ENCODE measurements at regions not wholly inside any gene's neighbourhood (a gene's known extent, or its start where the extent isn't known, plus 50 kb on each side); places are given as distances from the start of the nearest gene placed in this dataset.

- H3K27ac ChIP-seq, result no peak overlapping the region
- H3K27me3 ChIP-seq, result no peaks in the 10 kb centered on the region
- intact Hi-C loops (cut with DNase I; ENCODE audit: low total_unique reads) (no loop called here), in situ Hi-C loops (cut with MboI; ENCODE audit: low pct_ligation_motif_present in 1 of 4, low pct_unique_long_range_greater_than_20kb in 1 of 4, low sequenced_read_pairs in 3 of 4) (no loop called here)
- H3K36me3 ChIP-seq, result no peaks in the 10 kb centered on the region
- no peak for DNase-seq
- no peak for TF ChIP-seq CTCF (IDR thresholded peaks at IDR 0.05)
- TF ChIP-seq EP300 (IDR thresholded peaks at IDR 0.05; ENCODE audit: low read depth), result no peak
- no peak for TF ChIP-seq POLR2AphosphoS5 (IDR thresholded peaks at IDR 0.05)
- no peak for TF ChIP-seq POLR2A (IDR thresholded peaks at IDR 0.05)
- WGBS, 2 donors (ENCODE audit: low coverage in 1 of 2), result 93 to 100% methylated on average over 1 of the region's 1 CpG
- H3K4me3 ChIP-seq, result no peak overlapping the region
- no peaks in the 10 kb centered on the region for H3K4me1 ChIP-seq
- peaks cover 0 to 11% of the 10 kb centered on the region in 2 donors for H3K9me3 ChIP-seq
Observed at GRCh38 chr4:93982255-93982654, 153.7 kb downstream of the ATOH1 start.

- TF ChIP-seq EP300 (IDR thresholded peaks at IDR 0.05; ENCODE audit: low read depth) (no peak), POLR2AphosphoS5 (IDR thresholded peaks at IDR 0.05) (no peak), CTCF (IDR thresholded peaks at IDR 0.05) (no peak), POLR2A (IDR thresholded peaks at IDR 0.05) (no peak)
- WGBS, 2 donors (ENCODE audit: low coverage in 1 of 2), result 55 to 70% methylated on average over 3 of the region's 3 CpGs
- Histone ChIP-seq H3K4me1 (no peaks in the 10 kb centered on the region), H3K27ac (no peak overlapping the region), H3K36me3 (no peaks in the 10 kb centered on the region), H3K4me3 (no peak overlapping the region), H3K9me3 (peaks cover 0 to 7% of the 10 kb centered on the region in 2 donors), H3K27me3 (no peaks in the 10 kb centered on the region)
- in situ Hi-C loops (cut with MboI; ENCODE audit: low pct_ligation_motif_present in 1 of 4, low pct_unique_long_range_greater_than_20kb in 1 of 4, low sequenced_read_pairs in 3 of 4) (no loop called here), intact Hi-C loops (cut with DNase I; ENCODE audit: low total_unique reads) (no loop called here)
- DNase-seq, result peak; percentile 15
Observed at GRCh38 chr4:93983140-93983539, 154.6 kb downstream of the ATOH1 start.

DNA sequence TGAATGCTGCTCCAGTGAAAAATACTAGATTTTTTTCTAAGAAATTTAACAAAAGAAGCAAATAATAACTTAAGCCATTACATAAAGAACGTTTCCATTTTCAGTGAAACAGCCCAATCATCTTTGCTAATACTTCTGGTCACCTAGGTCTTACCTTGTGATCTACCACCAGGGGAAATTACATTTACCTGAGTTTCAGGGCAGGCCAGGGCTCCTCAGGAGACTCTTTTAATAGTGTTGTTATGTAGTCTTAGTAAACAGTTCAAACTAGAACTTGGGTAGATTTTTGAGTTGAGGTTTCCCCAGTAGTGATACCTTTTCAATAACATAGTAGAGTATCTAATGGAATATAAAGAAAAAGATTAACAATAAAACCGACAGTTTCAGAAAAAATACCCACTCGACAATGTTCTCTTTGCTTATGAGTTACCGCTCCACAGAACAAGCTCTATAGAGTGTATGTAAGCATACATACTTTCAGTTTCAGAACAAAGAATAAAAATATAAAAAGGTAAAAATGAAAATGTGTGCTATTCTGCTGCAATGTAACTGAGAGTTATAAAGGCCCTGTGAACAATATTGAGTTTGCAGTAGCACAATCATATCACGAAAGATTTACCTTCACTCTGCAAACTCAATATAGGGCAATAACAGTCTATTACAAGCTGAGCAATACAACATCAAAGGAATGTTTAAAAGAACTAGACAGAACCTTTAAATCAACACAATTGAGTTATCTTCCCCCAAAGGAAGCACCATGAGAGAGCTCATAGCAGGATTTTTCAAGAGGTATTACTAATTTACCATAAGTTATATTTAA, 165.8 kb downstream of the ATOH1 start:
- no peak for DNase-seq
- in situ Hi-C loops (cut with MboI; ENCODE audit: low pct_ligation_motif_present in 1 of 4, low pct_unique_long_range_greater_than_20kb in 1 of 4, low sequenced_read_pairs in 3 of 4), result no loop called here
- Histone ChIP-seq H3K9me3 (no peaks in the 10 kb centered on the region), H3K36me3 (no peaks in the 10 kb centered on the region), H3K4me1 (peaks cover 0 to 32% (median 6%) of the 10 kb centered on the region in 4 donors), H3K27me3 (no peaks in the 10 kb centered on the region), H3K4me3 (no peak overlapping the region), H3K27ac (peak overlapping the region in 3 of 4 donors; percentile 18 to 36 (median 34))
- WGBS, 2 donors (ENCODE audit: low coverage in 1 of 2), result 25 to 36% methylated on average over 5 of the region's 5 CpGs
- TF ChIP-seq POLR2AphosphoS5 (IDR thresholded peaks at IDR 0.05) (no peak), CTCF (IDR thresholded peaks at IDR 0.05) (peak in 1 of 5 experiments; percentile 9)
- intact Hi-C loops (cut with DNase I; ENCODE audit: low total_unique reads), result no loop called here

DNA sequence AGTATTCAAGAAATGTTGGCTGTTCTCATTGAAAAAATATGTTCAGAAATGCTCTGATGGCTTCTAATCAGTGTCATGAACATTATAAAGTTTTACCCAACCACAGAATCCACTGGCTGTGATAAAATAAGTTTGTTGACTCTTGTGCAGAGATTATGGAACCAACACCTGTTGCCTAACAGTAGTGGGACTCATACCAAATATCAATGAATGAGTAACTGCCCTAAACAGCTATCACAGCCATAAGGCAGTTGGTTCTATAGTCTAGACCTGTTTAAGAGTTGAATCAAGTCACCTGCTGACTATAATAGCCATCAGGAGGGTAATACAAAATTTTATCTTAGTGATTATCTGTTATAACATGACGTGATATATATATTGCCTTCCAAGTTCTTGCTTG, 168.3 kb downstream of the ATOH1 start:
- no peak for DNase-seq
- 33 to 57% methylated on average over 1 of the region's 1 CpG for WGBS, 2 donors (ENCODE audit: low coverage in 1 of 2)
- TF ChIP-seq POLR2AphosphoS5 (IDR thresholded peaks at IDR 0.05) (peak in 2 of 3 donors; percentile 14 to 57), CTCF (IDR thresholded peaks at IDR 0.05) (no peak), EP300 (IDR thresholded peaks at IDR 0.05; ENCODE audit: low read depth) (no peak), POLR2A (IDR thresholded peaks at IDR 0.05) (no peak)
- in situ Hi-C loops (cut with MboI; ENCODE audit: low pct_ligation_motif_present in 1 of 4, low pct_unique_long_range_greater_than_20kb in 1 of 4, low sequenced_read_pairs in 3 of 4), result no loop called here
- Histone ChIP-seq H3K4me3 (no peak overlapping the region), H3K4me1 (peaks cover 0 to 30% (median 6%) of the 10 kb centered on the region in 4 donors), H3K27ac (no peak overlapping the region), H3K36me3 (no peaks in the 10 kb centered on the region), H3K27me3 (no peaks in the 10 kb centered on the region), H3K9me3 (no peaks in the 10 kb centered on the region)
- intact Hi-C loops (cut with DNase I; ENCODE audit: low total_unique reads), result loop anchor here (5.0 kb wide), 1 partner anchor 290 kb away; no protein-coding TSS in a partner anchor

All from transverse colon (tissue), 4 donors.